ENCODE measurements at regions not wholly inside any gene's neighbourhood (a gene's known extent, or its start where the extent isn't known, plus 50 kb on each side); places are given as distances from the start of the nearest gene placed in this dataset.

- TF ChIP-seq, protein P1, sequence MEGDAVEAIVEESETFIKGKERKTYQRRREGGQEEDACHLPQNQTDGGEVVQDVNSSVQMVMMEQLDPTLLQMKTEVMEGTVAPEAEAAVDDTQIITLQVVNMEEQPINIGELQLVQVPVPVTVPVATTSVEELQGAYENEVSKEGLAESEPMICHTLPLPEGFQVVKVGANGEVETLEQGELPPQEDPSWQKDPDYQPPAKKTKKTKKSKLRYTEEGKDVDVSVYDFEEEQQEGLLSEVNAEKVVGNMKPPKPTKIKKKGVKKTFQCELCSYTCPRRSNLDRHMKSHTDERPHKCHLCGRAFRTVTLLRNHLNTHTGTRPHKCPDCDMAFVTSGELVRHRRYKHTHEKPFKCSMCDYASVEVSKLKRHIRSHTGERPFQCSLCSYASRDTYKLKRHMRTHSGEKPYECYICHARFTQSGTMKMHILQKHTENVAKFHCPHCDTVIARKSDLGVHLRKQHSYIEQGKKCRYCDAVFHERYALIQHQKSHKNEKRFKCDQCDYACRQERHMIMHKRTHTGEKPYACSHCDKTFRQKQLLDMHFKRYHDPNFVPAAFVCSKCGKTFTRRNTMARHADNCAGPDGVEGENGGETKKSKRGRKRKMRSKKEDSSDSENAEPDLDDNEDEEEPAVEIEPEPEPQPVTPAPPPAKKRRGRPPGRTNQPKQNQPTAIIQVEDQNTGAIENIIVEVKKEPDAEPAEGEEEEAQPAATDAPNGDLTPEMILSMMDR (IDR thresholded peaks at IDR 0.05) = no peak
- no peak for TF ChIP-seq POLR2A (IDR thresholded peaks at IDR 0.05)
These were observed 74.7 kb downstream of the DIO3 start for GRCh38 chr14:101635749-101636560.

Measured in esophagus squamous epithelium (tissue), 4 donors.